ENCODE measurements at regions not wholly inside any gene's neighbourhood (a gene's known extent, or its start where the extent isn't known, plus 50 kb on each side); places are given as distances from the start of the nearest gene placed in this dataset.
A peak's percentile ranks its signal among the peaks of the same experiment; 100 is the strongest.

DNA sequence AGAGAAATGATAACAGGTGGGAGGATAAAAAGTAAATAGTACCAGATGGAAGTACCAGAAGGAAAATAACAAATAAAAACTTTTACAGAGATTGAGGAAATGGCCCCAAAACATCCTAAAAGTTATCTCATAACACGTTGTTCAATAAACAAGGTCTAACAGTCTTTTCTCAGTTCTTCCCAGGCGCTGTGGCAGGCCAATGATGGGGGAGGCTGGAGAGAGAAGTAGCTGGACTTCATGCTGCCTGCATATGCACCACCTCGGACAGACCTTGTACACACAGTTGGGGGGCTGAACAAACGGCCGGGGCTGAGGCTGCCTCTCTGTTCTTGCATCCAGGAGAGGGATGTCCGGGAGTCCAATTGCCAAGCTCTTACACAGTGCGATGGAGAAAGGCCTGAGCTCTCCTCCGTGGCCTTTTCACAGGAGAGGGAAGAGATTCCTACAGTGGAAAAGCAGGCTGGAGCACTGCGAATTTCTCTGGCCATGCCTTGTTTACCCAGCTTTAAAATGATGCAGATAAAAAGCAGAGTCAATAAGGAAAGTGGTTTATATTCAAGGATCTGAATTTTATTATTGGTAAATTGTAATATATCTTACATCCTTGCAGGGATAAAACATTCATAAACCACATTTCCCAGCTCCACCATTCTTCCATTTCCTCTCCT, 109.8 kb downstream of the PHLDA1 start:
- H3K4me3 ChIP-seq = no peak overlapping the region
- H3K36me3 ChIP-seq = no peaks in the 10 kb centered on the region
- intact Hi-C loops (cut with DNase I) = no loop called here
- H3K4me1 ChIP-seq = no peaks in the 10 kb centered on the region
- no peak overlapping the region for H3K9ac ChIP-seq (ENCODE audit: low read depth in 2 of 2, low read length in 2 of 2)
- DNase-seq = peak; percentile 29
- TF ChIP-seq, protein P1, sequence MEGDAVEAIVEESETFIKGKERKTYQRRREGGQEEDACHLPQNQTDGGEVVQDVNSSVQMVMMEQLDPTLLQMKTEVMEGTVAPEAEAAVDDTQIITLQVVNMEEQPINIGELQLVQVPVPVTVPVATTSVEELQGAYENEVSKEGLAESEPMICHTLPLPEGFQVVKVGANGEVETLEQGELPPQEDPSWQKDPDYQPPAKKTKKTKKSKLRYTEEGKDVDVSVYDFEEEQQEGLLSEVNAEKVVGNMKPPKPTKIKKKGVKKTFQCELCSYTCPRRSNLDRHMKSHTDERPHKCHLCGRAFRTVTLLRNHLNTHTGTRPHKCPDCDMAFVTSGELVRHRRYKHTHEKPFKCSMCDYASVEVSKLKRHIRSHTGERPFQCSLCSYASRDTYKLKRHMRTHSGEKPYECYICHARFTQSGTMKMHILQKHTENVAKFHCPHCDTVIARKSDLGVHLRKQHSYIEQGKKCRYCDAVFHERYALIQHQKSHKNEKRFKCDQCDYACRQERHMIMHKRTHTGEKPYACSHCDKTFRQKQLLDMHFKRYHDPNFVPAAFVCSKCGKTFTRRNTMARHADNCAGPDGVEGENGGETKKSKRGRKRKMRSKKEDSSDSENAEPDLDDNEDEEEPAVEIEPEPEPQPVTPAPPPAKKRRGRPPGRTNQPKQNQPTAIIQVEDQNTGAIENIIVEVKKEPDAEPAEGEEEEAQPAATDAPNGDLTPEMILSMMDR (IDR thresholded peaks at IDR 0.05) = no peak
- H3K27ac ChIP-seq = no peak overlapping the region
- H3K27me3 ChIP-seq = no peaks in the 10 kb centered on the region
- no peaks in the 10 kb centered on the region for H3K9me3 ChIP-seq

DNA sequence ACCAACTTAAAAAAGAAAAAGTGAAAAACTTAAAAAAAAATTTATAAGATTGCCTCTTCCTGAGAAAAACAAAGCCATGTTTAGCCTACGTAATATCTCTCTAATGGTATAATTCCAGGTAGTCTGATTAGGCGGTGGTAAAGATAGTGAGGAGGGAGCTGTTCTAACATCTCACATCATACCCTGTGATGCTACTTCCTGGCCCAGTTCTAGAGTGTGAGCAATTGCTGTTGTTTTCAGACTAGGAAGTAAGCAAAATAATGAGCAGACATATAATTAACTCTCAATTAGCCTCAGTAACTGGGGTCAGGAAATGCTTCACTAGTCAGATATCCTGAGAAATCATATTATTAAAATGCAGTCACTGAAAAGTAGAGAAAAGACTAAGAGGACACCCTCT, 113.9 kb downstream of the PHLDA1 start:
- no peak for DNase-seq
- intact Hi-C loops (cut with DNase I) = no loop called here
- Histone ChIP-seq H3K9ac (ENCODE audit: low read depth in 2 of 2, low read length in 2 of 2) (no peak overlapping the region), H3K36me3 (no peaks in the 10 kb centered on the region), H3K27ac (no peak overlapping the region), H3K4me3 (no peak overlapping the region), H3K27me3 (no peaks in the 10 kb centered on the region), H3K4me1 (no peaks in the 10 kb centered on the region), H3K9me3 (no peaks in the 10 kb centered on the region)
- TF ChIP-seq, protein P1 (IDR thresholded peaks at IDR 0.05) = no peak

DNA sequence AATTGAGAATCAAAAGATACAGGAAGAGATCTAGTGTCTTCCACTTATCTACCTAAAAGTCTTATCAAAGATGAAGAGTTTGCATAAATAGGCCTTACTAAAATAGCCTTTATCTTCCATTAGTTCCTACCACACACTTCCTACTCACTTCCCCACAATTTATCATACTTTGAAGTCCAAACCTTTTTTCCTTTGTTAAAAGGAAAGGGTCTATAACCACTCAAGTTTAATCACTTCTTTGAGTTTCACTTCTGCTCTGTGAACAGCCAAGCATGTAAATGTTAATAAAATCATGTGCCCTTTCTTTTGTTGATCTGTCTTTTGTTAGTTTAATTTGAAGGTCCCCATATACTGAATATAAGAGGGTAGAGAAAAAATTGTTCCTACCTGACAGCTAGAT, 114.5 kb downstream of the PHLDA1 start:
- Histone ChIP-seq H3K27me3 (no peaks in the 10 kb centered on the region), H3K27ac (no peak overlapping the region), H3K9me3 (no peaks in the 10 kb centered on the region), H3K4me1 (no peaks in the 10 kb centered on the region), H3K4me3 (no peak overlapping the region), H3K9ac (ENCODE audit: low read depth in 2 of 2, low read length in 2 of 2) (no peak overlapping the region), H3K36me3 (no peaks in the 10 kb centered on the region)
- TF ChIP-seq, protein P1 (IDR thresholded peaks at IDR 0.05) = no peak
- DNase-seq = no peak
- intact Hi-C loops (cut with DNase I) = no loop called here

DNA sequence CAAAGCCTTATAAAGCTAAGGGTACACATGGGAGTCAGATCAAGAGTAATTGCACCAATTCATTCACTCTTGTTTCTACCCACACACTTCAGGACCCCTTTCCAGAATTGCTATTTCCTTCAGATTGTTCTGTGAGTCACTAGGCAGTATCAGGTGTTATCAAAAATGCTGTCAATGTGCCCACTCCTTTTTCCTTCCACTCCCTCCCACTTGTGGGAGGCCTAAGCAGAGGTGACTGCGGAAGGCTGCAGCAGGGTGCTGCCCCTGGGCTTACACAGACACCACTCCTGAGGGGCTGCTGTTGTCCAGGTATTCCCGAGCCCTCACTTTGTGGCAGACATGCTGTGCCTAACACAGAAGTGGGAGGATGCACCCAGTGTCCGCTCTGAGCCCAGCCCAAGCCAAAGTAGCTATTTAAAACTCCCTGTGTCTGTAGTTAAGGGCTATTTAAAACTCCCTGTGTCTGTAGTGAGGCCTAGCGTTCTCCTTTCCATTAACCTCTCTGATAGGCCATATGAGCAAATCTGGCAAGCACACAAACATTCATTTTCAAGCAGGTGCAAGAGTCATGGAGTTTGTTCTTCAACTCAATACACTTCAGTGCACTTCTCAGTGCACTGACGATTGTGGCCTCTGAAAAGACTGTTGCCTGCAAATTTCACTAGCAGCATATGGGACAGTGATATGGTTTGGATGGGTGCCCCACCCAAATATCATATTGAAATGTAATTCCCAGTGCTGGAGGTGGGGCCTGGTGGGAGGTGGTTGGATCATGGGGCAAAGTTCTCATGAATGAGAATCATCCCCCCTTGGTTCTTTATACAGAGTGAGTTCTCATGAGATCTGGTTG, 117.8 kb downstream of the PHLDA1 start:
- Histone ChIP-seq H3K4me3 (no peak overlapping the region), H3K36me3 (no peaks in the 10 kb centered on the region), H3K9ac (ENCODE audit: low read depth in 2 of 2, low read length in 2 of 2) (no peak overlapping the region), H3K27me3 (no peaks in the 10 kb centered on the region), H3K27ac (no peak overlapping the region), H3K4me1 (no peaks in the 10 kb centered on the region), H3K9me3 (no peaks in the 10 kb centered on the region)
- no peak for DNase-seq
- intact Hi-C loops (cut with DNase I) = no loop called here
- TF ChIP-seq, protein P1 (IDR thresholded peaks at IDR 0.05) = no peak

DNA sequence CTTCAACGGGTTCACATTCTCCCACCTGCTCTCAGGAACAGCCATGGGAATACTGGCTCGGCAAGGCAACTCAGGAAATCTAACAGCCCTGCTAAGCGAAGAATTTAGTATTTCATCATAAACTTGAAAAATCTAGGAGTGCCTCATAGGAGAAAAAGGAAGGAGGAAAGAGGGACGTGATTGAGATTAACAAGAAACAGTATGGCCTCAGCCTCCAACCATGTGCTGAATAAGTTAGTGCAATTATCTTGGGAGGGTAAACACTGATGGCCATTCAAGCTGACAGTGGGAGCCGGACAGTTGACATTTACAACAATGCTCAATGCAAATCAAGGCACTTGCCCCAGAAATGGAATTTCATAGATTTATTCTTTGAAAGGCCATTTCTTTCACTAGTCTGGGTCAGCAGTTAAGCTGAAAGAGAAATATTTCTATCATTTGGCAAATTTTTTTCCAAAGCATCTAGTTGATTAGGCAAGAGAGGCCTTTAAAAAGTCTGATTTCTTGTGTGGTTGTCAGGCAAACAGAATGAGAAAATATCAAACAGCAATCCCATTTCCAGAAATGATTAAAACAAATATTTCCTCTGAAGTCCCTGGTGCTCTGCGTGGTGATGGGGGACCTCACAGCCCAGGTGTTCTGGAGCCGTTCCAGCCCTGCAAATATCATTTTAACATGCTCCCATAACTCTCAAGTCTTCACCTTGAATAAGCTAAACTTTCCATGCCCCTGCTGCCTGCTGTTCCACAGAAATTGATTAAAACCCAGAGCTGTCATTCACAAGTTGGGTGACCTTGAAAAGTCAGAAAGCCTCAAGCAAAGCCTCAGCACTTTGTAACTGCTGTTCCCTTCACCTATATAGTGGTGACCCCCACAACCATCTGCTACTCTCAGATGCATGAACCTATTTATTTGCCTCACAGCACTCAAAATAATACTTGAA, 121.6 kb downstream of the PHLDA1 start:
- TF ChIP-seq, protein P1 (IDR thresholded peaks at IDR 0.05) = no peak
- Histone ChIP-seq H3K27ac (no peak overlapping the region), H3K4me1 (no peaks in the 10 kb centered on the region), H3K36me3 (no peaks in the 10 kb centered on the region), H3K9me3 (no peaks in the 10 kb centered on the region), H3K9ac (ENCODE audit: low read depth in 2 of 2, low read length in 2 of 2) (no peak overlapping the region), H3K27me3 (no peaks in the 10 kb centered on the region), H3K4me3 (no peak overlapping the region)
- intact Hi-C loops (cut with DNase I) = no loop called here
- DNase-seq = no peak

Measured in colonic mucosa (tissue), 4 donors.